GM21717 (cell line): ENCODE measurements at regions not wholly inside any gene's neighbourhood (a gene's known extent, or its start where the extent isn't known, plus 50 kb on each side); places are given as distances from the start of the nearest gene placed in this dataset.

Experiments used
- ATAC-seq: cut with Tn5 transposase; IDR thresholded peaks from one replicate; pipeline ENCODE4 v1.9.1; 2021; ENCODE audit warnings: mild to moderate bottlenecking, moderate library complexity; ENCODE audit not compliant: unreplicated experiment

DNA sequence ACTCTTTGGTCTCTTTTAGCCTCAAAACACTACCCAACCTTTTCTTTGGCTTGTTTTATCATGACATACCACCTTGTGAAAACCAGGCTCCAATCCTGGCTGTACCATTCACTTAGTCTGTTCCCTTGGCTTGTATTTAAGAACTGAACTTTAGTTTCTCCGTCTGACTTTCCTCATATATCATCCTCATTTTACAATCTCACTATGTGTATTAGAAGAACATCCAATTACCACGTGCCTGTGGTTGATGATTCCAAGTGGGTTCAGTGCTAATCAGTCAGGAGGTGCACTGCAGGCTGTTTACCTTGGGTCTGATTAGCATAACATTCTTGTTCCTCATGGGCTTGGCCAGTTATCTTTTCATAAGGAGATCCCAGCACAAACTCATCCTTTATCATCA is 144.8 kb upstream of the KLF14 start:
- no peak for ATAC-seq

DNA sequence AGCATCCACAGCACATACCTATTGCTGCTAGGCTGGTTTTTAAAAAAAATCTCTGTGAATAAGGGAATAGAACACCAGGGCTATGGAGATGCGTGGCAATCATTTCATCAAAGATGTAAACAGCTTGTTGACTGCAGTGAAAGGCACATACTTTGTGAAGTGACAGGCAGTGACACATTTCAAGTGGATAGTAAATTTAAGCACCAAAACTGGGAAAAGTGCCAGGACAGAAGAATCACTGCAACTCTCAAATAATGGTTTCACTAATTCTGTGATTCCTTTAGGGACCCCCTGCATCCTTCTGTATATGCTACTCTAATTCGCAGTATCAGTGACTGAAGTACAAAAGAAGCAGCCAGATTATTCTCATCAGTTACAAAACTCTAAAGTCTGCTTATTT is 145.2 kb upstream of the KLF14 start:
- no peak for ATAC-seq

DNA sequence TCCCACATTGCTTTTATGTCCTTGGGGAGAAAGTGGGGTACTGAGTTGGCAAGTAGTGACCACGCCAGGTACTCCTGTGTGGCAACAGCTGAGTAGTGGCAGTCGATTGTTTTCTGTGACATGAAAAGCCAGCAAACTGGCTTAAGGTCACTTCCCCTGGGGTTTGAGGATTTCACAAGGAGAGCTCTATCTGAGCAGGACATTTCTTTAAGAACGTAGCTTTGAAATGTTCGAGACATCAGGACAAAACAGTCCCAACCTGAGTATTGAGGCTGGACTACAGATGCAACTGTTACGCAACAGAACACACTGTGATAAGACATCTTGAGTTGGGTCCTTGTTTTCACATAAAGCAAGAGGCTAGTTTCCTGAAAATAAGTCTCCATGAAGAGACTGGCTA is 146.7 kb upstream of the KLF14 start:
- no peak for ATAC-seq

DNA sequence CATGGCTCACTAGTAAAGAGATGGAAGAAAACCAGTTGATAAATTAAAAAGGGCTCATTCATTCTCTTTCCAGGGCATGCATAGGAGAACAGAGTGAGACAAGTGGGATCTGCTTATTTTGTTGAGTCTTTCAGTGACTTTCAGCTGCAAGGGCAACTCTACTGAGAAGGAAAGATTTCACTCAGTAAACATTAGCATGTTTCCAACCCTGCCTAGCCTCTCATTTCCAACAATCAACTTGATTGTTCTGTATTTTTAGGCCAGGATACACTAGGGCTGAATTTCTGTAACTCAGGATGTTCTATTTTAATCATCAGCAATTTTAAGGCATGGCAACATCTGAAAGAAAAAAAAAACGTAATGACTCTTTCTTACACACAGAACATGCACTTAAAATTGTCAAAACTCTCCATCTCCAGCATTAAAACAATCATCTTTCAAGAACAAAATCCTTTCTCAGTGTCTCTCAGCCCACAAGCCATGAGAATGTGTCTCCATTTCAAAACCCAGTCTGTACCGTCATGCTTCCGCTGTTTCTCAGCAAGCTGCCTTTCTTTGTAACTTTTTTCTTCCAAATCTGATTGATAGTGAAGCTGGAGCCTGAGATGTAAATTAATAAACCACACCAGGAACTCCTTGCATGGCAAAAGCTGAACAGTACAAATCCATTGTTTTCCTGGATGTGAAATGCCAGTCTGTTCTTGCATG is 147.2 kb upstream of the KLF14 start:
- no peak for ATAC-seq

DNA sequence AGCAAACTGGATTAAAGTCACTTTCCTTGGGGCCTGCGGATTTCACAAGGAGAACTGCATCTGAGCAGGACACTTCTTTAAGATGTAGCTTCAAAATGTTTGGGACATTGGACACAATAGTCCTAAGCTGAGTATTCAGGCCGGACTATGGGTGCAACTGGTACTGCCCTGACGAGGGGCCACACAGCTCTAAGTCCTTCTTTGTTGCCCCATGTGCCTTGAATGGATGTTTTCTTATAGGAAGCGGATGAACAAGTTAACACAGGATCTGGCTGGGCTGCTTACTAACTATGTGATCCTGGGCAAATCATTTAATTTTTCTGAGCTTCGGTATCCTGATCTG is 147.8 kb upstream of the KLF14 start:
- no peak for ATAC-seq

DNA sequence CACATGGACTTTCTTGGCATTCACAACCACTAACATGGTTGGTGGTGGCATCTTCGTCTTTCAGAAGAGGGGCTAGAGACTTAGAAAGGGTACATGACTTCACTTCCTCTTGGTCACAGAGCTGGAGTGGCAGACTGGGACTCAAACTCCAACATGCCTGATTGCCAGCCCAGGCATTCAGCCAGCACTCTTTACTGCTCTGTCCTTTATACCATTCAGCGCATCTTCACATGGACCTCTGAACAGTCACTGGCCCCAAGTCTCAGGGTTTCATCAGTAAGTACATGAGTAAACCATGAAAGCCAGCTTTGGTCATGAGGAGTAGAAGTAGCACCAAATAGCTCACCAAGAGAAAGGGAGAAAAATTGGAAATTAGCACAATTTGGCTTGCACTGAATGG is 148.4 kb upstream of the KLF14 start:
- ATAC-seq, result no peak

DNA sequence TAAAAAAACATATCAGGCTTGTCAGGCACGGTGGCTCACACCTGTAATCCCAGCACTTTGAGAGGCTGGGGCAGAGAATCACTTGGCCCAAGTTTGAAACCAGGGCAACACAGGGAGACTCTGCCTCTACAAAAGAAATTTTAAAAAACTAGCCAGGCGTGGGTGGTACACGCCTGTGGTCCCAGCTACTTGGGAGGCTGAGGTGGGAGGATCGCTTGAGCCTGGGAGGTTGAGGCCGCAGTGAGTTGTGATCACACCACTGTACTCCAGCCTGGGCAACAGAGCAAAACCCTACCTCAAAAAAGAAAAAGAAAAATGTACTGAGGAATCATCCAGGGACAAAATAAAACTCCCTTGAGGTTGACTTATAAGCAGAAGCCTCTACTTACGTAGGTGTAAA is 149.9 kb upstream of the KLF14 start:
- ATAC-seq, result no peak

DNA sequence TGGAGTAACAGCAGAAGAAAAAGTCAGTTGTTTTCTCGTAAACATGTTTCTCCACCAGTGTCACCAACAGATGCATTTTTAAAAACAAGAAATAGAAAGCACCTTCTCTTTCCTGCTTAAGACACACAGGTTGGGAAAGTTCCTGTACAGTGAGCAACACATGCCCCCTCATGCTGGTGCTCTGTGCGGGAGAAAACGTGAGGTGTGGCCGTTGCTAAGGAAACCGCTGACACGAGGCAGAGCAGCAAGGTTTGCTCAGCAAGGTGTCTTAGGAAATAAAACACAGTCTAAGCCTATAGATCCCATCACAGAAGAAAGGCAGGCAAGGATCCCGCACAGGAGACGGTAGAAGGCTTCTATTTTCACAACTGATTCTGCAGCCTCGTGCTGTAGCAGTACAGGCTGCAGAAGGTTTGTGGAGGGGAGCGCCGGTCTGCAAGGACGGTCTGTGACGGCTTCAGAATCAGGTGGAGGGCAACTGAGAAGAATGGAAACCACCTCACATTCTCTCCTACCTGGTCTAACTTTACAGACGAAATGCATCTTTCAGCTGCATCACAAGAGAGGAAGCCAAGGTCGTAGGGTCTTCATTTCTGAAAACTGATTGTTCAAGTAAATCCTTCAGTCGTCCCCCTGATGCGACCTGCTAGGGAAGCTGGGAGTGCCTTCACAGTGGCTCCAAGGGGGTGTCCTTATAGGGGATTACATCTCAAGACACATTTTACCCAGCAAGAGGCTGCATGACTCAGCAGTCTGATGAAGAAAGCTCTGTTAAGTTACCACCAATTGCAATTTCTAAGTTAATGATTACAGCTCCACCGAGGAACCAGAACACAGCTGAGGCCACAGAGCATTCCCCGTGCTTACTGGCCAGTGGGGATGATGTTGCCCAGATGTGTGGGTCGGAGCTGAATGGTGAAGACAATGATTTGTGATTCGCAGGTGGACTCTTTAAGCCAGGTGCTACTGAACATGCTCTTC is 150.7 kb upstream of the KLF14 start:
- ATAC-seq, result no peak

DNA sequence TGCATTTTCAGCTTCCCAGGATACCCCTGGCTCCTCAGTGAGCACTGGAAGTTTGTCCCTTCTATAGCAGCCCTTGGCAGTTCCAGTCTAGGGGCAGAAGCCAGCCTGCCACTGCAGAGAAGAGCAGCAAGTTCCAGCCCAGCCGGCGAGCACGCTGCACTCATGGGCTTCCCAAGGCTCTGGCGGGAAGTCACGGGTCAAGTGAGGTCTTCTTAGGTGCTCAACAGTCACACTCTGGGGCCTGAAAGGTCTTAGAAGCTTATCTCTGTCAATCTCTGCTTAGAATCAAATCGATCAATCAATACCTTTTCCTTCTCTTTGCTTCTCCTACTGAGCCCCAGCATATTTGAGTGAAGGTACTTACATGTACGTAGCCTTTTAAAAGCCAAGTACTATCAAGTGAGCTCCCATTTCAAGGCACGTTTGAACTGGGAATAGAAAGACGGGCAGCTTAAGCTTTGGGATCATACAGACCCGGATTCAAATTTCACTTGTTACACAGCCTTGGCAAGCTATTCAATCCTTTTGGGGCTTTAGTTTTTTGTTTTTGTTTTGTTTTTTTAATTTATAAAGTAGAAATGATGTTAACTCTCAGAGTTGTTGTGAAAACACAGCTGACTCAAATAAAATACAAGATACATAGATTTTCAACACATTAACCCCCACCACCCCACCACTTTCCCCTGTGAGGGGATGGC is 152.6 kb upstream of the KLF14 start:
- no peak for ATAC-seq

DNA sequence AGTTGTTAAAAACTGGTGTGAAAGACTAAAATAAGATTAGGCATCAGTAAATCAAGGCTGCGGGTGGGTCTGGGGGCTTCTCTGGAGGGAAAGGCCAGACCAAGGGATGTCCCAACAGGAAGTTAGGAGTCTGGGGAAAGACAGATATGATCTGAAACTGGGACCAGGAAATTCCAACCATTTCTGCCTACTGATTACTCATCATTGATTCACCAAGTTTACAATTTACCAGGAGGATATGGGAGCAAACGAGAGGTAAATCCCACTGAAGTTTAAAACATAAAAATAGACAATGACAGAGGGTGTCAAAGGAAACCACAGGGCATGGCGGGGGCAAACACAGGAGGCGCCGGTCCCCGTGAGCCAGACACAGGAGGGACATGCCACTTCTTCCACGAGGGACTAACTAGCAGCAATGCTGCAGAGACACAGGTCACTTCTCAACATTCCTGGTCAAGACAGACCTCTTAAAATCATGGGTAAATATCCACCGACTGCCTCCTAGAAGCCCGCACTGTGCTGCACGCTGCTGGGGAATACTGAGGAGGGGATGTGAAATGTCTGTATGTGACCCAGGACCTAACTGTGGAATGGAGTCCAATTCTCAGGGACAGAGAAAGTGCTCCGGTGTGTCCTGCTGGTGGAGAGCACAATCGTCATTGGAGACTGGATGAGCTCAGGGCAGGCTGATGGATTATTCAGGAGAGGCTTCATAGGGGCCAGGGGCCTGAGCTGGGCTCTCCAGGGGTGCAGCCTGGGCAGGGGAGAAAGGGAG is 153.4 kb upstream of the KLF14 start:
- no peak for ATAC-seq

DNA sequence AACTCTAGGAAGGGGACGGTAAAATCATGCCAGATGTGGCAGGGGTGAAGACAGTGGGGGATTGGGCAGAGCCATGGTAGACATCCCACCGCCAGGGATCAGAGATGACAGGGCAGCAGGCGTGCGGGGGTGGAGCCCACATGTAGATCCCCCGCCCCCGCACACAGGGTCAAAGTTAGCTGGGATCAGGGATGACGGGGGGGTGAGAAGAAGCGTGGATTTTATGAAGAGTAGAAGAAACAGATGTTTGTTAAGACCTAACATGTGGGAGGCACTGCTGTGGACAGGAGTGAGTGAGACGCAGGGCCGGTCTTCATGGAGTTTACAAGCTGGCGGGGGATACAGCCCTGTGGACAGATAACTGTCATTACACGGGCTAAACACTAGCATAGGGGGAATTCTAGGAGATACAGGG is 154.0 kb upstream of the KLF14 start:
- no peak for ATAC-seq

DNA sequence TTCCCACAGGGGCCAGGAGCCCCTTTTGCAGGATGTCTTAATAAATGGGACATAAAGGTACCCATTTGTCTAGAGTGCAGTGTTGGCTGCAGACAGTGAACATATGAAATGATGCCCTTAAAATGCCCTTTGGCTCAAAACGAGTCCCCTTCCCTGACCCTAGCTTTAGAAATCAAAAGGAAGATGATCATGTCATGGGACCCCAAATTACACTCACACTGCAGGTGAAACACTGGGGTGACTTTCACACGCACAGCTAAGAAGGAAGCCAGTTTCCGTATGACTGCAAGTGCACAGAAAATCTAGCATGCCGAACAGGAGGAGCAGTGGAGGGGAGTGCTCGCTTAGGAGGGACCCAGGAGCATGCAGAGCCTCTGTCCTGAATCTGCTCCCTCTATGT is 154.5 kb upstream of the KLF14 start:
- no peak for ATAC-seq

DNA sequence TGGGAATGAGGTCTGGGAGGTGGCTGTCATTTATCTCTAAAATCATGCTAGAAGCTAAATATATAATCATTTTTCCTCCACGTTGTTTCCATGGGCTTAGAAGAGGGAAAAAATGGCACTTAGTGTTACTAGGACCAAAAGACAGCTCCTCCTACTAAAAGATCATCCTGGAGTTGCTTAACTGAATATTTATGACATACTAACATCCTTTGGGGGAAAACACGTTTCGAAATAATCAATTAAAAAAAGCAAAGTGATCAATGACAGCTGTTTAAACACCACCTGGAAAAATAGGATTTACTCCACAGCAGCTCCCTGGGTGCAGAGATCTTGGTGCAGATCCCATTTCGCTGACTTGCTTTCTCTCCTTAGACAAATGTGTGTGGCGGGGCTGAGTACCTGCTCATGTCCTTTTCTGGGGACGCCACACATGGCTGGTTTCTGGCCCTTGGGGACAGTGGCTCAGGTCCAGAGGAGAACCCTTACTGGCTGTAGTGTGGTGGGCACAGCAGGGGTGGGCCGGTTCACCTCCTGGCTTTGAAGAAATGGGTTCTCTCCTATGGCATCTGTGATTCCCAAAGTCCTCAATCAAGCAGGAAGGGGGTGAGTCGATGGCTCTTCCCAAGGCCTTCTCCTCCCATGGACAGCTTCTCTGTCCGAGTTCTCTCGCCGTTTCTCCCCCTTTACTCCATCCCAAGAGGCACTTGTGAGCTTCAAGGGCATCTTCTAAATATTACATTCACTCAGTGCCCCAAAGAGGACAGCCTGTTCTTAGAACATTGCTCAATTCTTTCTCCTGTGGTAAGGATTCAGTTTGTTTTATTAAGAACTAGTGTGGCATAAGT is 156.4 kb upstream of the KLF14 start:
- no peak for ATAC-seq

DNA sequence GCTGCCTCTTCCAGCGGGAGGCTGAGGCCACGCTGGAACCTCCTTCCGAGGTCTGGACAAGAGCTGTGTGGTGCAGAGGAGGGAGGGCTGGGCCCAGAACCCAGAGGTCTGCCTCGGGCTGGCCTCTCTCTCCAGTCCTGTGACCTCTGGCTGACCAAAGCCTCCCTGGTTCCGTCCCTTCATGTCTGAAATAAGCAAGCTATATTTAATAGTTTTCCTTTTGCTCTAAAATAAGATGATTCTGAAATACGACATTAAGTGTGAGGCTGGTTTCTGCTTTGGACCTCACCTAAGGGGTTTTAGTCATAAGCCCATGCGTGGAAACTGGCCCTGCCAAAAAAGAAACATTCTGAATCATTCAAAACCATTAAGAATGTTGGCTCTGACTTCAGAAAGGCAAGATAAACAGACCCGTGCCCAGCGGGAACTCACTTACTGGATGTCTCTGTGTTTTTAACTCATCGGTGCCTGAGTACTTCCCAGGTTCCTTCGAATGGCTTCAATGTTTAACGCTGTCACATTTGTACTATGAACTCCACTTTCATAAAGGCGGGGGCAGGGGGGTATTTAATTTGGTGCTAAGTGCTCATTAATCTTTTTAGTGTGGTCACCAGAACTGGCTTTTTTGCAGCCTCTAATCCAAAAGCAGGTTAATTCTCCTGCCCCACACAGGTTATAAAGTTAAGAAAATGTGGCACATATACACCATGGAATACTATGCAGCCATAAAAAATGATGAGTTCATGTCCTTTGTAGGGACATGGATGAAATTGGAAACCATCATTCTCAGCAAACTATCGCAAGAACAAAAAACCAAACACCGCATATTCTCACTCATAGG is 157.5 kb upstream of the KLF14 start:
- ATAC-seq, result no peak

DNA sequence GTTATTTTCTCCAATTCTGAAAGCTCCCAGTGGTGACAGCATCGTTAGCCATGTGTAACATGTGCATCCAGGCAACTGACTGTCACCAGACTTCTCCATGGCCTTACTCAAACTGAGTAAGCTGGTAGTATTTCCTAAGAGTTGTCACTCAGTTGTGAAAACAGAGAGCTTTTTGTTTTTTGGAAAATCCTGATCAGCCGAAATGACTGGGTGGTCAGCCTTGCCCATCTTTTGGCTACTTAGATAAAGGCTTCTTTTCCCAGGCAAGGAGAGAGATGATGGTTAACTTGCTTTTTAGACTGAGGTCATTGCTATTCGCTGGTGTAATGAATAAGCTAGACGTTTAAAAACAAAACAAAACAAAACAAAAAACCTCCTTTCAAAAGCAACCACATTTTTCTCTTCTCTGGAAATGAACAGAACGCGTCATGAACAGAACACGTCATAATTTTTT is 159.5 kb upstream of the KLF14 start:
- no peak for ATAC-seq

DNA sequence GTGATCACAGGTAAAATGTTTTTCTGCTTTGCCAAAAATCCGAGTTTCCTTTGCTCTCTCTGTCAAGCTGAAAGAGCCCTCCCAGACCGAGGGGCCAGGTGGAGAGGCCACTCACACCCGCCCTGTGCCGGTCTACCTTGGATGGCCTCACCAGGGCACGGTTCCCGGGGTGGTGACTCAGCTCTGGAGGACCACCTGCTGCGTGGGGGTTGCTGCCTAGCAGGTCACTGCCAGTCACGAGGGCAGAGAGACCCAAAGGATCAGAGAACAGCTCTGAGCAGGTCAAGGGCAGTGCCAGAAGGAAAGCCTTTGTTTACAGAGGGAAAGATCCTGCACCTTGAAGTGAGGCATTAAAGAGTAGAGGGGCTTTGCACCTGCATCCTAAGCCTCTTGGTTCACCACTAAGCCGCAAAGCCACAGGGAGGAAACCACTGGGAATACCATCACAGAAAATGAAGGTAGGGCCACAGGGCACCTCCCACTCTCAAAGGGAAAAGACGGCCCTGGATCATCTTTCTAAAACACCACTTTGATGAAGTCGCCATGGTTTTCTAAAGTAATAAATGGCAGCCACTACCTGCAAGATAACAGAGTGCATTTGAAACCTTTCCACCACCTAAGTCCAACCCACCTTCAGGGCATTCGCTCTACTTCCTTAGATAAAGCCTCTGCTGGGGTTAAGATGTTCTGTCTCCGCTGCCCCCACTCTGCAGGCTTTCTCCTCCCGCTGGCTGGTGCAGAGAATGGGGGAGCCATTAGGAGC is 160.3 kb upstream of the KLF14 start:
- ATAC-seq, result no peak

DNA sequence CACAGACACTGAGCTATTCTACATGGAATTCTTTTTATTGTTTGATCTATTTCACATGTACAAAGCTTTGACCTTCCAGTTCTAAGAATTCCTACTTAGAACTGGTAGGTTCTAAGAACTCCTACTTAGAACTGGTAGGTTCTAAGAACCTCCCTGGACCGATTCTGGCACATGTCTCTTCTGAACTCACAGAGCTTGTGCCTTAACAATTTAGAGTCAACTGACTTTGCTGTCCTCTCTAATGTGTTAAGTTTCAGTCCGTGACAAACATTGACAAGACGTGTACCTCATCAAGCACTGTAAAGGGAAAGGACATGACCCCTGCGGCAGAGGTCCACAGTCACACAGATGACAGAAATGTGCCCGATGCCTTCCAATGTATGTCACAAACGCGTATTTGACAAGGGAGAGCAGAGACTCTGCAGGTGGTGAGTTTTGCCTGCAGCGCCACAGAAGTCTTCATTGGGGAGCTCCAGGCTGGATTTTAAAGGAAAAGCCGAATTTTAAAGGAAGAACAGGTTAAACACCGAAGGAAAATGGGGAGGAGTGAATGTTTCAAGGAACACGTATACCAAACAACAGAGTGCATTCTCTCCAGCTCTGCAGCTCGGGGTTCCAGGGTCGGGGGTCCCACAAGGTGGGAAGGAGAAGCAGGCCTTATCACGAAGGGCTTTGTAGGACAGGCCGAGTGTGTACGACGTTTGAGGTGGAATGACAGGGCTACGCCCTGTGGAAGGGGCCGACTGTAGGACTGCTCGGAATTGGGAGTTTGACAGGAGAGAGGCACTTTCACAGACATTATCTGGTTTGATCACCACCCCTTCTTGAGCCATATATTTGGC is 161.1 kb upstream of the KLF14 start:
- no peak for ATAC-seq
